Dedifferentiated amniotic fluid mesenchymal stem cell (primary cell): ENCODE measurements at regions not wholly inside any gene's neighbourhood (a gene's known extent, or its start where the extent isn't known, plus 50 kb on each side); places are given as distances from the start of the nearest gene placed in this dataset.
"Not testable (repeated sequence)": the region's sequence is repeated elsewhere in the genome, so short reads cannot be mapped to it uniquely, and the experiment has no call there.

ENCODE experiments used
- DNase-seq: peaks from one replicate; pipeline ENCODE4 v3.0.0-alpha.2; 2016; ENCODE audit errors: extremely low spot score

GRCh38 chr13:21911646-21912298 lies 240.9 kb downstream of the FGF9 start:
- no peak for DNase-seq

GRCh38 chr13:21913010-21913409 lies 242.1 kb downstream of the FGF9 start:
- DNase-seq = no peak

GRCh38 chr13:21917086-21918015 lies 246.5 kb downstream of the FGF9 start:
- DNase-seq = no peak

- not testable (repeated sequence) for DNase-seq
Measured at GRCh38 chr13:21920802-21921201, 249.9 kb downstream of the FGF9 start.

GRCh38 chr13:21924958-21925357 lies 254.1 kb downstream of the FGF9 start:
- DNase-seq = no peak

GRCh38 chr13:21925720-21926119 lies 254.8 kb downstream of the FGF9 start:
- DNase-seq = no peak

GRCh38 chr13:21929400-21929799 lies 258.5 kb downstream of the FGF9 start:
- no peak for DNase-seq

GRCh38 chr13:21930536-21930935 lies 259.7 kb downstream of the FGF9 start:
- DNase-seq = no peak

- no peak for DNase-seq
Measured at GRCh38 chr13:21932578-21932977, 261.7 kb downstream of the FGF9 start.

- DNase-seq = no peak
Measured at GRCh38 chr13:21932996-21933395, 262.1 kb downstream of the FGF9 start.

GRCh38 chr13:21934284-21934683 lies 263.4 kb downstream of the FGF9 start:
- no peak for DNase-seq

GRCh38 chr13:21936674-21937073 lies 265.8 kb downstream of the FGF9 start:
- DNase-seq = no peak

- no peak for DNase-seq
Measured at GRCh38 chr13:21938168-21938567, 267.3 kb downstream of the FGF9 start.

- no peak for DNase-seq
Measured at GRCh38 chr13:21938636-21939035, 267.8 kb downstream of the FGF9 start.

- DNase-seq = no peak
Measured at GRCh38 chr13:21942061-21942460, 271.2 kb downstream of the FGF9 start.

GRCh38 chr13:21944610-21945009 lies 273.7 kb downstream of the FGF9 start:
- DNase-seq = no peak

GRCh38 chr13:21945195-21945594 lies 274.3 kb downstream of the FGF9 start:
- no peak for DNase-seq

- DNase-seq = no peak
Measured at GRCh38 chr13:21946964-21947363, 276.1 kb downstream of the FGF9 start.

- DNase-seq = no peak
Measured at GRCh38 chr13:21948769-21949474, 278.0 kb downstream of the FGF9 start.

GRCh38 chr13:21949818-21950429 lies 279.1 kb downstream of the FGF9 start:
- no peak for DNase-seq

- no peak for DNase-seq
Measured at GRCh38 chr13:21956666-21957065, 285.8 kb downstream of the FGF9 start.

GRCh38 chr13:21957833-21958232 lies 287.0 kb downstream of the FGF9 start:
- no peak for DNase-seq
